Colon (tissue), 2 donors: ENCODE measurements at regions not wholly inside any gene's neighbourhood (a gene's known extent, or its start where the extent isn't known, plus 50 kb on each side); places are given as distances from the start of the nearest gene placed in this dataset.

Experiments used
- FAIRE-seq: peaks from 2 replicates; lab custom pipeline; 2012; peaks lifted over from hg19 to GRCh38; lab: Jason Lieb, UNC
- donor health status: control.
- donor health status: control.

- FAIRE-seq = no peak
Measured at GRCh38 chr13:40432018-40432978, 234.1 kb downstream of the FOXO1 start.

DNA sequence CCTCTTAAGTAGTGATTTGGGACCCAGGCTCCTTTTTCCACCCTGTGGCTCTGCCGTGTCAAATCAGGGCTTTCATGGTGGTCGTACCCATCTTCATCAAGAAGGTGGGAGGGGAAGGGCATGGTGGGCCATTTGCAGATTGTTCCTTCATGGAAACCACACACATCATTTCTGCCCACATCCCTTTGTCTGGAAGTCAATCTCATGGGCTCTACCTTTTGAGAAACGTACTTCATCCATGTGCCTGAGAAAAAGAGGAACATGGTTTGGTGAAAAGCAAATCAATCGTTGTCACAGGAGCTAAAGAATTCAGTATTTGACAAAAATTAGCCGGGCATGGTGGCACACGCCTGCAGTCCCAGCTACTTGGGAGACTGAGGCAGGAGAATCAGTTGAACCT, 233.4 kb downstream of the FOXO1 start:
- no peak for FAIRE-seq

DNA sequence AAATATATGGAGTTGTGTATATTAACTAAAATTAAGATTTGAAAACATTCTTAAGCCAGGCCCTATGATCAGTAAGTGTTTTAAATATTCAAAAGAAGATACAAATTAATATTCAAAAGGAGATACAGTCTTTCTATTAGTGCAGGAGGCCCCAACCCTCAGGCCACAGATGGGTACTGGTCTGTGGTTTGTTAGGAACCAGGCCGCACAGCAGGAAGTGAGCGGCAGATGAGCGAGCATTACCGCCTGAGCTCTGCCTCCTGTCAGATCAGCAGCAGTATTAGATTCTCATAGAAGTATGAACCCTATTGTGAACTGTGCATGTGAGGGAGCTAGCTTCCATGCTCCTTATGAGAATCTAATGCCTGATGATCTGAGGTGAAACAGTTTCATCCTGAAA, 232.9 kb downstream of the FOXO1 start:
- FAIRE-seq = no peak

DNA sequence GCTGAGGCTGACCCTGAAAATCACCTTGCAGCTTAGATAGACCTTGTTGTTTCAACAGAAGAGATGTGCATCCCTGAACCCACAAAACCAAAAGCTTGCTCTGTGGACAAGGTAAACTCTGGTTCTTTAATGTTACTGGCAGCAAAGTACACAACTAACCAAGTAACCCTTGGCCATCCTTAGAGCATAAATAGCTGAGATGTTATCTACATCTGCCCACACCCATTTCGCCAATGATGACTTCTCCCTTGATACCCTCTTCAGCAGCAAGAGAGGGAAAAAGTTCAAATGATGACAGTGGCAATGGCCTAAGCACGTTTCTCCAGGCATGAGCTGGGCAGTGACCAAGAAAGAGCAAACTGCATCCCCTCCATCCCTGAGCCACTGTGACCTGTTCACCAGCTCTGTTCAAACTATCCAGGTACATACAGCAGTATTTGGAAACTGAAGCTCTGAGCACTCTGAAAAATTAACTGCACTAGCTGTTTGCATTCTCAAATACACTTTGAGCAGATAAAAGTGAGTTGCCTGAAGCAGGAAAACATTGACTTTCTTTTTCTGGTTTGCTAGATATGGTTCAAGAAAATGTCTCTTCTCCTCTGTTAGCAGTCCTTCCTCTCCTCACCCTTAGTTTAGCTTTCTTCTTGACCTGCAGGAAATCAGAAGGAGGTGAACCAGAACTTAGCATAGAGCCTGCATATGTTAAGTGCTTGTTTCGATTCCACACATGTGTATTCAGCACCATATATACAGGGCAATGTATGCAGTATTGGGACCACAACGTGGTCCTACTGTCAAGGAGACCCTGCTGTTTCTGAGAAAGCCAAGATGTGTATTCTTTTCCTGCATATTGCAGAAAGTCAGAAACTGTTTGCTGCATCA, 231.7 kb downstream of the FOXO1 start:
- FAIRE-seq = no peak

GRCh38 chr13:40438022-40438680, 228.3 kb downstream of the FOXO1 start:
- no peak for FAIRE-seq

DNA sequence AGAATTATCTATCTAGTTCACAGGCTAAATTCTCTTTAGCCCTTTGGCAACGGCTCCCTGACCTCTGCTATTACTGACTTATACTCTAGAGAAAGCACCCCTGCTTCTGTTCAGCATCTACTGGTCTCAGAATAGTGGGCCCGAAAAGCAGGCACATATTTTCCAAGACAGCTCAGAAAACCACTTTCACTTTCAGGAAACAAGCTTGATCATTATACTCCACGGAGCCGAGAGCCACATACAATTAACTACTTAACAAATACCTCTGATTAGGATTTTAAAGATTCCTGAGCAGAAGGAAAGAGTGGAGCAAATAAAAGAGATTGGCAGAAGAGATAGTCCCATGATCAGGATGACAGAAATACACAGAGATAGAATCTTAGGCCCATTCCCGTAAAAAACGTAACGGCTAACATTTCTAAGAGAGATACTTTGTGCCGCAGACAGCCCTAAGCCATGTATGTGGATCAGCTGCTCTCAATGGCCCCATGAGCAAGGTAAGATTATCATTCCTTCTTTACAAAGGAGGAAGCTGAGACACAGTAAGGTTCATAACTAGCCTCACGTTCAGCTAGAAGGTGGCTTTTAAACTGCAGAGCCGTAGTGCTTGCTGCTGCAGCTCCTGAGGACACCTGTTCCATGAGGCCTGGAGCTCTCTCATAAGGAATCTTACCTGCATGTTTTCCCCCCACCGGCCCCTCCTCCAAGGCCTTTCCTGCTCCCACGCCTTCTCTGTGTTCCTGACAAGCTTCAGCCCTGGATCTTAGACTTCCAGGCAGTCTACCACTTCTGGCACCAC, 227.2 kb downstream of the FOXO1 start:
- no peak for FAIRE-seq

DNA sequence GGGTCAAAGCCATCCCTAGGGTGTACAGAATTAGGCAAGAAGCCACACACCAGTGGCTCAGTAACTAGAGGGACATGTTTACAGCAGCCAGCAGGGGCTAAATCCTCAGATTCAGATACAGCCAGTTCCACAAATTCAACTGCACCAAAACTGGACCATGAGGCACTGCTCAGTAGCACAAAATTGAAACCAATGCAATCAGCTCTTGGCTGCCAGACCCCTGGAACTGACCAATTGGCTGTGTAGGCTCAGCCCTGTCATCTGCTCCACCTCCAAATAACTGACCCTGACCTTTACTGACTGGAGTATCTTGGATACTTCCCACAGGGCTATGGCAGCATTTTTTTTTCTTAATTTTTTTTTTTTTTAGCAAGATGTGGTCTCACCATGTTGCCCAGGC, 226.5 kb downstream of the FOXO1 start:
- no peak for FAIRE-seq

GRCh38 chr13:40440990-40441820, 225.2 kb downstream of the FOXO1 start:
- no peak for FAIRE-seq

- no peak for FAIRE-seq
Measured at GRCh38 chr13:40442231-40442630, 224.2 kb downstream of the FOXO1 start.

- FAIRE-seq = no peak
Measured at GRCh38 chr13:40442826-40443225, 223.6 kb downstream of the FOXO1 start.

DNA sequence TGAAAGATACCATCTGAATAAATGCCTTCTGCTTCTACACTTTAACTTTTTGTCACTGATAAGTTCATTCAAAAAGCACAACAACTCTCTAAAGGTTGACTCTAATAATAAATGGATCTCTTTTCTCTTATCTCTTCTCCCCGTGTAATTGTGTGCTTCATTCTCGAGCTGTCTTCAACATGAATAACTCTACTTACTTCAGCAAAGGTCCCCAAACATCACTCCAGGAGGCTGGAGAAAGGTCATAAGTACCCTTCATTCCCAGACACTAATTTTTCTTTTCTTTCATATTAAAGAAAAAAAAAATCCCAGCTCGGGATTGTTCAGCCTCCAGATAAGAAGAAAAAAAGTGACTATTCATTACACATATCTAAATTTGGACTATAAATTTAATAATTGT, 222.2 kb downstream of the FOXO1 start:
- no peak for FAIRE-seq

DNA sequence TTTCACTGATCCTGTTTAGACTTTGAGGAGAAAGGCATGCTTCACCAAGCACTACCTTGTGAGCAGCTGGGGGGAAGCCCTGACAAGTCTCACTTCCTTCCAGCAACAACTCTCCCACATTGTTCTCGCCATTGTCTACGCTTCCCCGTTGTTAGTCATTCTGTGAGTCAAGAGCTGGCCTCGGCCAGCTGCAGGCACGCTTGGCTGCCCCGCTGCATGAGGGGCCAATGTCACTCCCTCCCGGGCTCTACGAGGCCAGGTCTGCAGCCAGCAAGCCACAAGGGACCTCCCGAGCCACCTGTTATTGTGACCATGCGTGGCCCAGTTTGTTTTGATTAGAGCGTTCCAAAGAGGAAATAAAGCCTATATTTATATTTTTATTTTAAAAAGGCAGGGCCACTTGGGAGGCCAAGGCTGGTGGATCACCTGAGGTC, 220.9 kb downstream of the FOXO1 start:
- FAIRE-seq = no peak

DNA sequence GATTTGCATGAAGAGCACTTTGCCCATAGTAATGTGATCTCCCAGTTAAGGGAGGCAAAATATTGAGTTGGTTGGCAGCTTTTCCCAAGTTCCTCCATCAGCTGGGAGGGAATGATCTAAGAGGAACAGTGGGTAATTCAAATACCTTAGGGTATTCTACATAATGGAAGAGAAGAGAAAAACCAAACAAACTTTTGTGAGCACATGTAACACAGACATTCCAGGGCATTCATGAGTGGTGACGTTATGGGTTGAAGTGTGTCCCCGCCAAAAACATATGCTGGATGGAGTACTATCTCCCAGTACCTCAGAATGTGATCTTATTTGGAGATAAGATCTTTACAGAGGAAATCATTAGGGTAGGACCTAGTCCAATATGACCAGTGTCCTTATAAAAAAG, 220.1 kb downstream of the FOXO1 start:
- FAIRE-seq = no peak

GRCh38 chr13:40447857-40448256, 218.6 kb downstream of the FOXO1 start:
- FAIRE-seq = no peak

DNA sequence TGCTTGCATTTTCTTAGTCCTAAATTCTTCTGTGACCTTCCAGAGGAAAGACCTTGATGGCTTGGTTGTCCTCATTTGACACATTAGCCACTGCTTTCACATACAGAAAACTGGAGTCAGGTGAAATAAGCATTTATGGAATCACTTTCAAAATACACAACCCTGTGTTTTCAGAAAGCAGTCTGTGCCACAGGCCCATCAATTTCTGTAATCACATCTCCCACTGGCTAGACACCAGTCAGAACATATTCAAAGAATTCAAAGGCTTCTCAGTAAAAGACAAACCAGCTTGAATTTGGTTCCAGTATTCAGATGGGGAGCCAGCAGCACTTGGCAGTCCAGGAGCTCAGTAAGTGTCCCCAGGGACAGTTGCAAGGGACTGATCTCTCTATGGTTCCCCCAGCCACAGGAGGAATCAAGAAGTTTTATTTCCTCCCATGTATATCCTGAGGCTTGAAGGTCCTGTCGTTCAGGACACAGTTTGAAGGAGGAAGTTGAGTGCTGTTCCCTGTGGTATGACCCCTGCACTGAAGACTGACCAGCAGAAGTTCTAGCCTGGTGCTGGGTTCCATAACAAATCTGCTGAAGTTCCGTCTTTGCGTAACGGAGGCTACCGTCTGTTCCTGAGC, 214.3 kb downstream of the FOXO1 start:
- no peak for FAIRE-seq

- no peak for FAIRE-seq
Measured at GRCh38 chr13:40452741-40453334, 213.6 kb downstream of the FOXO1 start.

- no peak for FAIRE-seq
Measured at GRCh38 chr13:40453351-40454021, 213.0 kb downstream of the FOXO1 start.

- FAIRE-seq = no peak
Measured at GRCh38 chr13:40456397-40456953, 210.0 kb downstream of the FOXO1 start.
